GM23338 (cell line): ENCODE measurements at regions not wholly inside any gene's neighbourhood (a gene's known extent, or its start where the extent isn't known, plus 50 kb on each side); places are given as distances from the start of the nearest gene placed in this dataset.

Experiments
- EZH2 ChIP-seq: fragments of 200-600 bp; sonication (generic); IDR thresholded peaks from one replicate; pipeline ENCODE4 v1.8.0; 2017; ENCODE audit warnings: antibody characterized with exemption, mild to moderate bottlenecking, low read depth; ENCODE audit not compliant: unreplicated experiment
- EZH2phosphoT487 ChIP-seq: fragments of 200-600 bp; sonication (generic); IDR thresholded peaks from one replicate; pipeline ENCODE4 v1.8.1; 2018; ENCODE audit warnings: antibody characterized with exemption; ENCODE audit not compliant: unreplicated experiment
- POLR2AphosphoS5 ChIP-seq: IDR thresholded peaks from 2 replicates; pipeline ENCODE4 v1.6.1; 2016; ENCODE audit warnings: antibody characterized with exemption, low read depth
- TF ChIP-seq, protein P1 (sequence below), 2 experiments: fragments of 200-600 bp in 1 of 2; sonication (generic) in 1 of 2; conservative IDR thresholded peaks; 2 replicates each; pipeline versions ENCODE4 v1.5.1 to v1.6.1; 2016 to 2017; ENCODE audit warnings: antibody characterized with exemption in 2 of 2, low read depth in 2 of 2, mild to moderate bottlenecking in 2 of 2, moderate library complexity in 1 of 2
- TF ChIP-seq, protein P2 (sequence below): fragments of 250-450 bp; sonication (Bioruptor Pico); IDR thresholded peaks from 2 replicates; pipeline ENCODE4 v1.5.0; 2020; ENCODE audit warnings: mild to moderate bottlenecking, moderate library complexity
- TF ChIP-seq, protein P3 (sequence below): IDR thresholded peaks from one replicate; pipeline ENCODE4 v1.6.1; 2018; ENCODE audit warnings: antibody characterized with exemption; ENCODE audit not compliant: unreplicated experiment

- TF ChIP-seq, protein P1, sequence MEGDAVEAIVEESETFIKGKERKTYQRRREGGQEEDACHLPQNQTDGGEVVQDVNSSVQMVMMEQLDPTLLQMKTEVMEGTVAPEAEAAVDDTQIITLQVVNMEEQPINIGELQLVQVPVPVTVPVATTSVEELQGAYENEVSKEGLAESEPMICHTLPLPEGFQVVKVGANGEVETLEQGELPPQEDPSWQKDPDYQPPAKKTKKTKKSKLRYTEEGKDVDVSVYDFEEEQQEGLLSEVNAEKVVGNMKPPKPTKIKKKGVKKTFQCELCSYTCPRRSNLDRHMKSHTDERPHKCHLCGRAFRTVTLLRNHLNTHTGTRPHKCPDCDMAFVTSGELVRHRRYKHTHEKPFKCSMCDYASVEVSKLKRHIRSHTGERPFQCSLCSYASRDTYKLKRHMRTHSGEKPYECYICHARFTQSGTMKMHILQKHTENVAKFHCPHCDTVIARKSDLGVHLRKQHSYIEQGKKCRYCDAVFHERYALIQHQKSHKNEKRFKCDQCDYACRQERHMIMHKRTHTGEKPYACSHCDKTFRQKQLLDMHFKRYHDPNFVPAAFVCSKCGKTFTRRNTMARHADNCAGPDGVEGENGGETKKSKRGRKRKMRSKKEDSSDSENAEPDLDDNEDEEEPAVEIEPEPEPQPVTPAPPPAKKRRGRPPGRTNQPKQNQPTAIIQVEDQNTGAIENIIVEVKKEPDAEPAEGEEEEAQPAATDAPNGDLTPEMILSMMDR (conservative IDR thresholded peaks at IDR 0.05; ENCODE audit: low read depth in 2 of 2), result no peak
- TF ChIP-seq, protein P2, sequence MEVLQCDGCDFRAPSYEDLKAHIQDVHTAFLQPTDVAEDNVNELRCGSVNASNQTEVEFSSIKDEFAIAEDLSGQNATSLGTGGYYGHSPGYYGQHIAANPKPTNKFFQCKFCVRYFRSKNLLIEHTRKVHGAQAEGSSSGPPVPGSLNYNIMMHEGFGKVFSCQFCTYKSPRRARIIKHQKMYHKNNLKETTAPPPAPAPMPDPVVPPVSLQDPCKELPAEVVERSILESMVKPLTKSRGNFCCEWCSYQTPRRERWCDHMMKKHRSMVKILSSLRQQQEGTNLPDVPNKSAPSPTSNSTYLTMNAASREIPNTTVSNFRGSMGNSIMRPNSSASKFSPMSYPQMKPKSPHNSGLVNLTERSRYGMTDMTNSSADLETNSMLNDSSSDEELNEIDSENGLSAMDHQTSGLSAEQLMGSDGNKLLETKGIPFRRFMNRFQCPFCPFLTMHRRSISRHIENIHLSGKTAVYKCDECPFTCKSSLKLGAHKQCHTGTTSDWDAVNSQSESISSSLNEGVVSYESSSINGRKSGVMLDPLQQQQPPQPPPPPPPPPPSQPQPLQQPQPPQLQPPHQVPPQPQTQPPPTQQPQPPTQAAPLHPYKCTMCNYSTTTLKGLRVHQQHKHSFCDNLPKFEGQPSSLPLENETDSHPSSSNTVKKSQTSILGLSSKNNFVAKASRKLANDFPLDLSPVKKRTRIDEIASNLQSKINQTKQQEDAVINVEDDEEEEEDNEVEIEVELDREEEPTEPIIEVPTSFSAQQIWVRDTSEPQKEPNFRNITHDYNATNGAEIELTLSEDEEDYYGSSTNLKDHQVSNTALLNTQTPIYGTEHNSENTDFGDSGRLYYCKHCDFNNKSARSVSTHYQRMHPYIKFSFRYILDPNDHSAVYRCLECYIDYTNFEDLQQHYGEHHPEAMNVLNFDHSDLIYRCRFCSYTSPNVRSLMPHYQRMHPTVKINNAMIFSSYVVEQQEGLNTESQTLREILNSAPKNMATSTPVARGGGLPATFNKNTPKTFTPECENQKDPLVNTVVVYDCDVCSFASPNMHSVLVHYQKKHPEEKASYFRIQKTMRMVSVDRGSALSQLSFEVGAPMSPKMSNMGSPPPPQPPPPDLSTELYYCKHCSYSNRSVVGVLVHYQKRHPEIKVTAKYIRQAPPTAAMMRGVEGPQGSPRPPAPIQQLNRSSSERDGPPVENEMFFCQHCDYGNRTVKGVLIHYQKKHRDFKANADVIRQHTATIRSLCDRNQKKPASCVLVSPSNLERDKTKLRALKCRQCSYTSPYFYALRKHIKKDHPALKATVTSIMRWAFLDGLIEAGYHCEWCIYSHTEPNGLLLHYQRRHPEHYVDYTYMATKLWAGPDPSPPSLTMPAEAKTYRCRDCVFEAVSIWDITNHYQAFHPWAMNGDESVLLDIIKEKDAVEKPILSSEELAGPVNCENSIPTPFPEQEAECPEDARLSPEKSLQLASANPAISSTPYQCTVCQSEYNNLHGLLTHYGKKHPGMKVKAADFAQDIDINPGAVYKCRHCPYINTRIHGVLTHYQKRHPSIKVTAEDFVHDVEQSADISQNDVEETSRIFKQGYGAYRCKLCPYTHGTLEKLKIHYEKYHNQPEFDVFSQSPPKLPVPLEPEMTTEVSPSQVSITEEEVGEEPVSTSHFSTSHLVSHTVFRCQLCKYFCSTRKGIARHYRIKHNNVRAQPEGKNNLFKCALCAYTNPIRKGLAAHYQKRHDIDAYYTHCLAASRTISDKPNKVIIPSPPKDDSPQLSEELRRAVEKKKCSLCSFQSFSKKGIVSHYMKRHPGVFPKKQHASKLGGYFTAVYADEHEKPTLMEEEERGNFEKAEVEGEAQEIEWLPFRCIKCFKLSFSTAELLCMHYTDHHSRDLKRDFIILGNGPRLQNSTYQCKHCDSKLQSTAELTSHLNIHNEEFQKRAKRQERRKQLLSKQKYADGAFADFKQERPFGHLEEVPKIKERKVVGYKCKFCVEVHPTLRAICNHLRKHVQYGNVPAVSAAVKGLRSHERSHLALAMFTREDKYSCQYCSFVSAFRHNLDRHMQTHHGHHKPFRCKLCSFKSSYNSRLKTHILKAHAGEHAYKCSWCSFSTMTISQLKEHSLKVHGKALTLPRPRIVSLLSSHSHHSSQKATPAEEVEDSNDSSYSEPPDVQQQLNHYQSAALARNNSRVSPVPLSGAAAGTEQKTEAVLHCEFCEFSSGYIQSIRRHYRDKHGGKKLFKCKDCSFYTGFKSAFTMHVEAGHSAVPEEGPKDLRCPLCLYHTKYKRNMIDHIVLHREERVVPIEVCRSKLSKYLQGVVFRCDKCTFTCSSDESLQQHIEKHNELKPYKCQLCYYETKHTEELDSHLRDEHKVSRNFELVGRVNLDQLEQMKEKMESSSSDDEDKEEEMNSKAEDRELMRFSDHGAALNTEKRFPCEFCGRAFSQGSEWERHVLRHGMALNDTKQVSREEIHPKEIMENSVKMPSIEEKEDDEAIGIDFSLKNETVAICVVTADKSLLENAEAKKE, result no peak
- TF ChIP-seq POLR2AphosphoS5 (no peak), EZH2 (no peak), EZH2phosphoT487 (no peak)
- TF ChIP-seq, protein P3, sequence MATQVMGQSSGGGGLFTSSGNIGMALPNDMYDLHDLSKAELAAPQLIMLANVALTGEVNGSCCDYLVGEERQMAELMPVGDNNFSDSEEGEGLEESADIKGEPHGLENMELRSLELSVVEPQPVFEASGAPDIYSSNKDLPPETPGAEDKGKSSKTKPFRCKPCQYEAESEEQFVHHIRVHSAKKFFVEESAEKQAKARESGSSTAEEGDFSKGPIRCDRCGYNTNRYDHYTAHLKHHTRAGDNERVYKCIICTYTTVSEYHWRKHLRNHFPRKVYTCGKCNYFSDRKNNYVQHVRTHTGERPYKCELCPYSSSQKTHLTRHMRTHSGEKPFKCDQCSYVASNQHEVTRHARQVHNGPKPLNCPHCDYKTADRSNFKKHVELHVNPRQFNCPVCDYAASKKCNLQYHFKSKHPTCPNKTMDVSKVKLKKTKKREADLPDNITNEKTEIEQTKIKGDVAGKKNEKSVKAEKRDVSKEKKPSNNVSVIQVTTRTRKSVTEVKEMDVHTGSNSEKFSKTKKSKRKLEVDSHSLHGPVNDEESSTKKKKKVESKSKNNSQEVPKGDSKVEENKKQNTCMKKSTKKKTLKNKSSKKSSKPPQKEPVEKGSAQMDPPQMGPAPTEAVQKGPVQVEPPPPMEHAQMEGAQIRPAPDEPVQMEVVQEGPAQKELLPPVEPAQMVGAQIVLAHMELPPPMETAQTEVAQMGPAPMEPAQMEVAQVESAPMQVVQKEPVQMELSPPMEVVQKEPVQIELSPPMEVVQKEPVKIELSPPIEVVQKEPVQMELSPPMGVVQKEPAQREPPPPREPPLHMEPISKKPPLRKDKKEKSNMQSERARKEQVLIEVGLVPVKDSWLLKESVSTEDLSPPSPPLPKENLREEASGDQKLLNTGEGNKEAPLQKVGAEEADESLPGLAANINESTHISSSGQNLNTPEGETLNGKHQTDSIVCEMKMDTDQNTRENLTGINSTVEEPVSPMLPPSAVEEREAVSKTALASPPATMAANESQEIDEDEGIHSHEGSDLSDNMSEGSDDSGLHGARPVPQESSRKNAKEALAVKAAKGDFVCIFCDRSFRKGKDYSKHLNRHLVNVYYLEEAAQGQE, result no peak
Measured at GRCh38 chr14:76686646-76687045, 74.6 kb upstream of the VASH1 start.
